Hepatocyte (in vitro differentiated cells): ENCODE measurements at regions not wholly inside any gene's neighbourhood (a gene's known extent, or its start where the extent isn't known, plus 50 kb on each side); places are given as distances from the start of the nearest gene placed in this dataset.

Source experiments
- EZH2 ChIP-seq: fragments of 200-600 bp; sonication (generic); IDR thresholded peaks from 2 replicates; pipeline ENCODE4 v1.6.1; 2016; ENCODE audit warnings: antibody characterized with exemption, mild to moderate bottlenecking, borderline replicate concordance
- TF ChIP-seq, protein P1 (sequence below): fragments of 200-600 bp; sonication (generic); IDR thresholded peaks from 2 replicates; pipeline ENCODE4 v1.5.1; 2016; ENCODE audit warnings: antibody characterized with exemption, mild to moderate bottlenecking; ENCODE audit not compliant: poor library complexity

GRCh38 chr13:111551204-111551820 lies 230.9 kb downstream of the TEX29 start:
- TF ChIP-seq, protein P1, sequence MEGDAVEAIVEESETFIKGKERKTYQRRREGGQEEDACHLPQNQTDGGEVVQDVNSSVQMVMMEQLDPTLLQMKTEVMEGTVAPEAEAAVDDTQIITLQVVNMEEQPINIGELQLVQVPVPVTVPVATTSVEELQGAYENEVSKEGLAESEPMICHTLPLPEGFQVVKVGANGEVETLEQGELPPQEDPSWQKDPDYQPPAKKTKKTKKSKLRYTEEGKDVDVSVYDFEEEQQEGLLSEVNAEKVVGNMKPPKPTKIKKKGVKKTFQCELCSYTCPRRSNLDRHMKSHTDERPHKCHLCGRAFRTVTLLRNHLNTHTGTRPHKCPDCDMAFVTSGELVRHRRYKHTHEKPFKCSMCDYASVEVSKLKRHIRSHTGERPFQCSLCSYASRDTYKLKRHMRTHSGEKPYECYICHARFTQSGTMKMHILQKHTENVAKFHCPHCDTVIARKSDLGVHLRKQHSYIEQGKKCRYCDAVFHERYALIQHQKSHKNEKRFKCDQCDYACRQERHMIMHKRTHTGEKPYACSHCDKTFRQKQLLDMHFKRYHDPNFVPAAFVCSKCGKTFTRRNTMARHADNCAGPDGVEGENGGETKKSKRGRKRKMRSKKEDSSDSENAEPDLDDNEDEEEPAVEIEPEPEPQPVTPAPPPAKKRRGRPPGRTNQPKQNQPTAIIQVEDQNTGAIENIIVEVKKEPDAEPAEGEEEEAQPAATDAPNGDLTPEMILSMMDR = no peak
- no peak for TF ChIP-seq EZH2
